ENCODE measurements at regions not wholly inside any gene's neighbourhood (a gene's known extent, or its start where the extent isn't known, plus 50 kb on each side); places are given as distances from the start of the nearest gene placed in this dataset.
A peak's percentile ranks its signal among the peaks of the same experiment; 100 is the strongest.
"Not testable (repeated sequence)": the region's sequence is repeated elsewhere in the genome, so short reads cannot be mapped to it uniquely, and the experiment has no call there.

DNA sequence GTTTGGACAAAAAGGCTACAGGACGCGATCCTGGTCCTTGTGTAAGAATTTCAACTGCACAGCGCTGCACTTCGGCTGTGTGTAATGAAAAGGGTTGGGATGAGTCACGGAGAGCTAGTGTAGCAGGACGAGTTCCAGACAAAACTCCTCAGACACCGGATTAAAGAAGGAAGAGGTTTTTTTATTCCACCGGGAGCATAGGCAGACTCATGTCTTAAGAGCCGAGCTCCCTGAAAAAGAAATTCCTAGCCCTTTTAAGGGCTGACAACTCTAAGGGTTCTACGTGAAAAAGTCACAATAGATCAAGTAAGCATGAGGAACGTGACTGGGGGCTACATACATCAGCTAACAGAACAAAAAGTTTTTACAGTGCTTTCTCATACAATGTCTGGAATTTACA is 54.8 kb upstream of the FAM90A1 start:
- H3K27ac ChIP-seq; H4K20me1 ChIP-seq (ENCODE audit: insufficient read depth); H3K9ac ChIP-seq; H3K36me3 ChIP-seq (ENCODE audit: low read depth); in situ Hi-C loops (cut with MboI); H3K27me3 ChIP-seq (replicated peaks; ENCODE audit: insufficient read depth); H3K4me1 ChIP-seq (ENCODE audit: insufficient read depth); H3F3A ChIP-seq (ENCODE audit: insufficient read depth); H3K79me2 ChIP-seq (ENCODE audit: insufficient read depth); H3K9me3 ChIP-seq (ENCODE audit: low read depth); H3K9me2 ChIP-seq (ENCODE audit: insufficient read depth): not testable (repeated sequence)
- peak; percentile 61 for DNase-seq
- Histone ChIP-seq H3K4me3 (peak overlapping the region; percentile 18; the same call in 1 of the 2 replicates), H2AFZ (peak overlapping the region; percentile 24), H3K4me2 (ENCODE audit: unreplicated experiment) (peak overlapping the region; percentile 67)
- 8 to 10% methylated on average over 11 of the region's 11 CpGs for WGBS, 2 experiments (ENCODE audit: low coverage in 1 of 2, low lambda C conversion rate in 2 of 2, missing lambda C conversion rate in 2 of 2)

GRCh38 chr12:8285681-8286080 is 58.3 kb upstream of the FAM90A1 start:
- H3K9ac ChIP-seq; H3K4me2 ChIP-seq (ENCODE audit: unreplicated experiment); H4K20me1 ChIP-seq (ENCODE audit: insufficient read depth); H3K9me3 ChIP-seq (ENCODE audit: low read depth); H3K36me3 ChIP-seq (ENCODE audit: low read depth); in situ Hi-C loops (cut with MboI); DNase-seq; H3F3A ChIP-seq (ENCODE audit: insufficient read depth); H3K27ac ChIP-seq; H3K9me2 ChIP-seq (ENCODE audit: insufficient read depth); H3K4me1 ChIP-seq (ENCODE audit: insufficient read depth); H3K27me3 ChIP-seq (replicated peaks; ENCODE audit: insufficient read depth); H3K4me3 ChIP-seq; H3K79me2 ChIP-seq (ENCODE audit: insufficient read depth); H2AFZ ChIP-seq: not testable (repeated sequence)
- WGBS, 2 experiments (ENCODE audit: low coverage in 1 of 2, low lambda C conversion rate in 2 of 2, missing lambda C conversion rate in 2 of 2), result 81 to 82% methylated on average over 9 to 10 of the region's 10 CpGs

GRCh38 chr12:8291764-8292163 is 64.3 kb upstream of the FAM90A1 start:
- H3K27ac ChIP-seq; H3F3A ChIP-seq (ENCODE audit: insufficient read depth); H2AFZ ChIP-seq; H3K4me3 ChIP-seq; H3K27me3 ChIP-seq (replicated peaks; ENCODE audit: insufficient read depth); H3K9me2 ChIP-seq (ENCODE audit: insufficient read depth); H3K9me3 ChIP-seq (ENCODE audit: low read depth); H3K36me3 ChIP-seq (ENCODE audit: low read depth); H3K9ac ChIP-seq; H3K4me1 ChIP-seq (ENCODE audit: insufficient read depth); DNase-seq; H3K4me2 ChIP-seq (ENCODE audit: unreplicated experiment); H3K79me2 ChIP-seq (ENCODE audit: insufficient read depth); H4K20me1 ChIP-seq (ENCODE audit: insufficient read depth); in situ Hi-C loops (cut with MboI): not testable (repeated sequence)
- WGBS, 2 experiments (ENCODE audit: low coverage in 1 of 2, low lambda C conversion rate in 2 of 2, missing lambda C conversion rate in 2 of 2), result 64 to 69% methylated on average over 11 of the region's 11 CpGs

- 57 to 58% methylated on average over 6 to 7 of the region's 7 CpGs for WGBS, 2 experiments (ENCODE audit: low coverage in 1 of 2, low lambda C conversion rate in 2 of 2, missing lambda C conversion rate in 2 of 2)
- H3K4me1 ChIP-seq (ENCODE audit: insufficient read depth); in situ Hi-C loops (cut with MboI): not testable (repeated sequence)
Observed at GRCh38 chr12:8294662-8295061, 67.2 kb upstream of the FAM90A1 start.

GRCh38 chr12:8308611-8309010 is 81.2 kb upstream of the FAM90A1 start:
- H3K27me3 ChIP-seq (replicated peaks; ENCODE audit: insufficient read depth); H3K9me3 ChIP-seq (ENCODE audit: low read depth); H3K9me2 ChIP-seq (ENCODE audit: insufficient read depth); H3K27ac ChIP-seq; H2AFZ ChIP-seq; DNase-seq; in situ Hi-C loops (cut with MboI); H3K79me2 ChIP-seq (ENCODE audit: insufficient read depth); H3K9ac ChIP-seq; H3K4me3 ChIP-seq; H3K4me1 ChIP-seq (ENCODE audit: insufficient read depth); H3K4me2 ChIP-seq (ENCODE audit: unreplicated experiment); H3F3A ChIP-seq (ENCODE audit: insufficient read depth); H3K36me3 ChIP-seq (ENCODE audit: low read depth); H4K20me1 ChIP-seq (ENCODE audit: insufficient read depth): not testable (repeated sequence)
- whole genome bisulfite sequencing, 2 experiments (ENCODE audit: low coverage in 1 of 2, low lambda C conversion rate in 2 of 2, missing lambda C conversion rate in 2 of 2), result 48 to 53% methylated on average over 6 to 9 of the region's 10 CpGs

More at GRCh38 chr12:8294662-8295061, 67.2 kb upstream of the FAM90A1 start:
- H3K27me3 ChIP-seq (replicated peaks; ENCODE audit: insufficient read depth); H2AFZ ChIP-seq; H3K79me2 ChIP-seq (ENCODE audit: insufficient read depth); H3K9me3 ChIP-seq (ENCODE audit: low read depth); H3K27ac ChIP-seq; H3K9me2 ChIP-seq (ENCODE audit: insufficient read depth); H3K4me2 ChIP-seq (ENCODE audit: unreplicated experiment); H3F3A ChIP-seq (ENCODE audit: insufficient read depth); H3K9ac ChIP-seq; H3K36me3 ChIP-seq (ENCODE audit: low read depth); H4K20me1 ChIP-seq (ENCODE audit: insufficient read depth); H3K4me3 ChIP-seq: not testable (repeated sequence)
- DNase-seq, result peak; percentile 42

GRCh38 chr12:8315997-8316396 is 88.6 kb upstream of the FAM90A1 start:
- in situ Hi-C loops (cut with MboI); H3K36me3 ChIP-seq (ENCODE audit: low read depth); H3K27me3 ChIP-seq (replicated peaks; ENCODE audit: insufficient read depth); H3K4me3 ChIP-seq; H3K27ac ChIP-seq; H3K9me2 ChIP-seq (ENCODE audit: insufficient read depth); H3K4me1 ChIP-seq (ENCODE audit: insufficient read depth); H3K4me2 ChIP-seq (ENCODE audit: unreplicated experiment); H3K9ac ChIP-seq; H4K20me1 ChIP-seq (ENCODE audit: insufficient read depth); H2AFZ ChIP-seq; H3K79me2 ChIP-seq (ENCODE audit: insufficient read depth); DNase-seq; H3F3A ChIP-seq (ENCODE audit: insufficient read depth); H3K9me3 ChIP-seq (ENCODE audit: low read depth): not testable (repeated sequence)
- 42 to 57% methylated on average over 4 of the region's 4 CpGs for WGBS, 2 experiments (ENCODE audit: low coverage in 1 of 2, low lambda C conversion rate in 2 of 2, missing lambda C conversion rate in 2 of 2)

DNA sequence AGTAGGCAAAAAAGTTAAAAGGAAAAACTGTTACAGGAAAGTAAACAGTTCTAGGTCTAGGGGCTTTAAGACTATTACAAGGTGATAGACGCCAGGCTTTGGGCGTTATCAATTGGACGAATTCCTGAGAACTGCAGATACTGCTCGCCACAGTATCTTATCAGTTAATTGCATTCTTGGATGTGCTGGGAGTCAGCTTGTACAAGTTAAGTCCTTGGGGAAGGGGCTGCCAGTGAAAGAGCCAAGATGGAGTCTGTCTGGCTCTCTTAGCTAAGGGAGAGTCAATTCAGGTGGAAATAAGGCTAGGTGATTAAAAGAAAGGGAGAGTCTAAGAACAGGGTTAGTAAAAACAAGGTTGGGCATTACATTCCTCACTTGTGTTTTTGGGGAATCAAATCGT is 90.3 kb upstream of the FAM90A1 start:
- H3K36me3 ChIP-seq (ENCODE audit: low read depth); H3F3A ChIP-seq (ENCODE audit: insufficient read depth); DNase-seq; H3K79me2 ChIP-seq (ENCODE audit: insufficient read depth); H3K4me2 ChIP-seq (ENCODE audit: unreplicated experiment); in situ Hi-C loops (cut with MboI); H2AFZ ChIP-seq; H3K4me1 ChIP-seq (ENCODE audit: insufficient read depth); H3K27me3 ChIP-seq (replicated peaks; ENCODE audit: insufficient read depth); H3K9me3 ChIP-seq (ENCODE audit: low read depth); H3K9me2 ChIP-seq (ENCODE audit: insufficient read depth); H3K9ac ChIP-seq; H3K27ac ChIP-seq; H4K20me1 ChIP-seq (ENCODE audit: insufficient read depth); H3K4me3 ChIP-seq: not testable (repeated sequence)
- 23 to 34% methylated on average over 5 of the region's 5 CpGs for WGBS, 2 experiments (ENCODE audit: low coverage in 1 of 2, low lambda C conversion rate in 2 of 2, missing lambda C conversion rate in 2 of 2)

- H3K4me2 ChIP-seq (ENCODE audit: unreplicated experiment), result peak overlapping the region; percentile 43
- 0 out of 2 replicates have a peak overlapping the region, but pooled peaks have one; percentile 20 for H3K9ac ChIP-seq
- peak; percentile 51 for DNase-seq
- H2AFZ ChIP-seq, result peak overlapping the region; percentile 40; the same call in 1 of the 2 replicates
- H3K9me3 ChIP-seq (ENCODE audit: low read depth); H3F3A ChIP-seq (ENCODE audit: insufficient read depth); H3K27ac ChIP-seq; H3K4me1 ChIP-seq (ENCODE audit: insufficient read depth); in situ Hi-C loops (cut with MboI); H3K27me3 ChIP-seq (replicated peaks; ENCODE audit: insufficient read depth); H4K20me1 ChIP-seq (ENCODE audit: insufficient read depth); H3K36me3 ChIP-seq (ENCODE audit: low read depth); H3K9me2 ChIP-seq (ENCODE audit: insufficient read depth); H3K79me2 ChIP-seq (ENCODE audit: insufficient read depth): not testable (repeated sequence)
- 14 to 17% methylated on average over 11 of the region's 11 CpGs for WGBS, 2 experiments (ENCODE audit: low coverage in 1 of 2, low lambda C conversion rate in 2 of 2, missing lambda C conversion rate in 2 of 2)
- peak overlapping the region; percentile 27; the same call in 1 of the 2 replicates for H3K4me3 ChIP-seq
Observed at GRCh38 chr12:8320251-8320730, 92.9 kb upstream of the FAM90A1 start.

Measured in GM23248 (cell line).